ENCODE measurements at regions not wholly inside any gene's neighbourhood (a gene's known extent, or its start where the extent isn't known, plus 50 kb on each side); places are given as distances from the start of the nearest gene placed in this dataset.

DNA sequence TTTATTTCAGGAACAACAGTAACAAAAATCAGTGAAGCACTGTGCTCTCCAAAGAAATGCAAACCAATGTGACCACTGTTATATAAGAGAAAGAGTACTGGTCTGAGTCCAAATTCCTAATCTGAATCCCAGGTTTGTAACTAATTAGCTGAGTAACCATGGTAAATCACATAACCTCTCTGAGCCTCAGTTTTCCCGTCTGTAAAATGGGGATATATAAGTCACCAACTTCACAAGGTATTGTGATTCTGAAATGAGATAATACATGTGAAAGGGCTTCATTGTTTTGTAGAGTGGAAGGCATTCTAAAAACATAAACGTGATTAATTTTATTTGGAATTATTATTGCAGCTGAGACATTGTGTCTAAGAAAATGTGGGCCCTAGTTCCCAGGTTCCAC, 91.3 kb upstream of the YPEL5 start:
- no peak for DNase-seq

GRCh38 chr2:30060562-30060961, 86.2 kb upstream of the YPEL5 start:
- DNase-seq: no peak

GRCh38 chr2:30068067-30068466, 78.7 kb upstream of the YPEL5 start:
- DNase-seq: no peak

DNA sequence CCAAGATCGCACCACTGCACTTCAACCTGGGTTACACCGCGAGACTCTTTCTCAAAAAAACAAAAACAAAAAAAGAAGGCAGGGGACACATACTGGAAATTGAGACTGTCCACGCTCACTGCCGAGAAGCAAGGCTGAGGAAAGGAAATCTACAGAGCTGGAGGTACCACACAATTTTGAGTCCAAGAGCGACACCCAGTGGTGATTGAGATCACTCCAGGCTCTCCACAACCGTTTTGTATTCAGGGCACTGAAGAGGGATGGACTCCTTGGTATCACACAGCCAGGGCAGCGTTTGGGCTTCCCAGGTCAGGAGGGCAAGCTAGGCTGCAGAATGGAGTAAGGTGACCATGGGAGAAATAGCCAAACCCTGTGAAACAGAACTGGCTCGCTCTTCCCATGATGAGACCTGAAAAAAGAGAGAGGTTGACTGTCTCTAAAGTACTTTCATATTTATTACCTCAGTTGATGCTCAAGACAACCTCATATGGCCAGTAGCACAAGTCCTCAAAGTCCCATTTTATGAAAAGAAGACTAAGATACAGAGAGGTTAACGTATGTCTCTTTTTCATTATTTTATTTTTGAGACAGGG, 74.5 kb upstream of the YPEL5 start:
- peak; percentile 59 for DNase-seq

DNA sequence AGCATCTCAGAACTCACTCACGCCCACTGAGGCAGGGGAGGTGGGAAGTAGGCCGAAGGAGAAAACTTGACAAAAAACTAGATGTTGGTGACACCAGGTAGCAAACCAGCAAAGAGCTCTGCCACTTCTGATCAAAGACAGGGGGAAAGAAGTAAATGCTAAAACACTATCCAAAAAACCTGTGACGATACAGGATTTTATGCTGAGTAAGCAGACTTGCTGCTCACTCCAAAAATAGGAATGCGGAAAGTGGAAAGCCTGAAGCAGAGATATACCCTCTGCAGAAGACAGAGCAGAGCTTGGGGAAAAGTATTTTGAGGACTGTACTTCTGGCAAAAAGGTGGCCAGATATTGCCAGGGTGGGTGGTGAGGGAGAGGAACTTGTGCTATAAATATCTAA, 73.3 kb upstream of the YPEL5 start:
- no peak for DNase-seq

GRCh38 chr2:30074023-30074422, 72.8 kb upstream of the YPEL5 start:
- DNase-seq: no peak

DNA sequence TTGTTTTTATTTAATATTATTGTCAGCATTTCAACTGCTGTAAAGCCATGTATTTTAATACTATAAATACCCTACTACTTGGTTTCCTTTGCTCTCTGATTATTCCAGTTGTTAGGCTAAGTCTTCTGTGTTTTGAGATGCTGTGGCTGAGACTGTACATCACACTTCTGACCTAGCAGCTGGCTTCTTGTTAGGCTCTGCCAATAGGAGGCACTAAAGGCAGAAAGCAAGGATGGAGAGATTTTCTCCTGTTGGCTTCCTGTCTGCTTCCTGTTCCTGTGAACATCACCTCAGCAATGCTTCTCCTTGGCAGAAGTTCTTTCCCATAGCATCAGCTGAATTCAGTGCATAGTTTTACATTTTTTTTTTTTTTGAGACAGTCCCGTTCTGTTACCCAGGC, 68.3 kb upstream of the YPEL5 start:
- no peak for DNase-seq

GRCh38 chr2:30084915-30085314, 61.9 kb upstream of the YPEL5 start:
- DNase-seq: no peak

GRCh38 chr2:30089171-30089570, 57.6 kb upstream of the YPEL5 start:
- no peak for DNase-seq

GRCh38 chr2:30095402-30095801, 51.4 kb upstream of the YPEL5 start:
- no peak for DNase-seq

- DNase-seq: no peak
These were observed 50.4 kb upstream of the YPEL5 start for GRCh38 chr2:30096451-30096850.
